ENCODE measurements at regions not wholly inside any gene's neighbourhood (a gene's known extent, or its start where the extent isn't known, plus 50 kb on each side); places are given as distances from the start of the nearest gene placed in this dataset.

DNA sequence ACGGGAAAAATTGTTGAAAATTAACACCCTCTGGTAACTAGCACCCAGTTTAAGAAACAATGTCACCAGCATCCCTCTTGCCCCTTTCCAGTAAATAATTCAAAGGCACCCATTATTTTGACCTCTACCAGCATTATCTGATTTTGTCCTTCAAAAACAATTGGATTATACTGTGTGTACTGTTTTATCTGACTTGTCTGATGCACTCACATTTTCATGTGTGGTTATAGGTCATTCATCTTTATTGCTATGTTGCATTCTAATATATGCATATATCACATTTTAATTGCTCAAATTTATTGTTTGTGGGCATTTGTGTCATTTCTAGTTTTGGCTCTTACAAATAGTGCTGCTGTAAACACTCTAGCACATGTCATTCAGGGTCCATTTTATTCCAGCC lies 260.9 kb upstream of the PRDM1 start:
- TF ChIP-seq, protein P1, sequence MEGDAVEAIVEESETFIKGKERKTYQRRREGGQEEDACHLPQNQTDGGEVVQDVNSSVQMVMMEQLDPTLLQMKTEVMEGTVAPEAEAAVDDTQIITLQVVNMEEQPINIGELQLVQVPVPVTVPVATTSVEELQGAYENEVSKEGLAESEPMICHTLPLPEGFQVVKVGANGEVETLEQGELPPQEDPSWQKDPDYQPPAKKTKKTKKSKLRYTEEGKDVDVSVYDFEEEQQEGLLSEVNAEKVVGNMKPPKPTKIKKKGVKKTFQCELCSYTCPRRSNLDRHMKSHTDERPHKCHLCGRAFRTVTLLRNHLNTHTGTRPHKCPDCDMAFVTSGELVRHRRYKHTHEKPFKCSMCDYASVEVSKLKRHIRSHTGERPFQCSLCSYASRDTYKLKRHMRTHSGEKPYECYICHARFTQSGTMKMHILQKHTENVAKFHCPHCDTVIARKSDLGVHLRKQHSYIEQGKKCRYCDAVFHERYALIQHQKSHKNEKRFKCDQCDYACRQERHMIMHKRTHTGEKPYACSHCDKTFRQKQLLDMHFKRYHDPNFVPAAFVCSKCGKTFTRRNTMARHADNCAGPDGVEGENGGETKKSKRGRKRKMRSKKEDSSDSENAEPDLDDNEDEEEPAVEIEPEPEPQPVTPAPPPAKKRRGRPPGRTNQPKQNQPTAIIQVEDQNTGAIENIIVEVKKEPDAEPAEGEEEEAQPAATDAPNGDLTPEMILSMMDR (IDR thresholded peaks at IDR 0.05) = no peak
- no peak for TF ChIP-seq EZH2phosphoT487 (IDR thresholded peaks at IDR 0.05)
- no peak for TF ChIP-seq EZH2 (IDR thresholded peaks at IDR 0.05)

Data from neural progenitor cell (in vitro differentiated cells).